GM20431 (cell line): ENCODE measurements at regions not wholly inside any gene's neighbourhood (a gene's known extent, or its start where the extent isn't known, plus 50 kb on each side); places are given as distances from the start of the nearest gene placed in this dataset.

Experiments
- in situ Hi-C: fragments of 300-500 bp; cut with MseI, MboI; formaldehyde crosslinking; loops from one replicate; pipeline ENCODE4 v1.15.0; 2020; ENCODE audit warnings: low sequenced_read_pairs; ENCODE audit not compliant: unreplicated experiment

DNA sequence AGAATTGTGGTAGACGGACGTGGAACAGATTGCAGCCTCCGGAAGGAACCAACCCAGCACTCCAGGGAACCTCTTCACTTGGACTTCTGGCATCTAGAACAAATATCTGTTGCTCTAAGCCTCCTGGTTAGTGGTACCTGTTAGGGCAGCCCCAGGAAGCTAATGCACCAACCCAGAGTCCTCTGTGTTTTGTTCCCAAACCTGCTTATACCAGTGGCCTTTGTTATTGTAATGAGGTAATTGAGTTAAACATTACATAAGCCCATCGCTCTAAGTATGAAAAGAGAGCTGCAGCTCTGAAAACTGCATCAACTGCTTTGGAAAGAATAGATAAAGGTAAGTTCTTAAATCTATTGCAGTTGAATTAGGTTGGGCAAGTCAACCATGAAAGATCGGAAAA, 516.7 kb downstream of the NPHP4 start:
- in situ Hi-C loops: no loop called here

DNA sequence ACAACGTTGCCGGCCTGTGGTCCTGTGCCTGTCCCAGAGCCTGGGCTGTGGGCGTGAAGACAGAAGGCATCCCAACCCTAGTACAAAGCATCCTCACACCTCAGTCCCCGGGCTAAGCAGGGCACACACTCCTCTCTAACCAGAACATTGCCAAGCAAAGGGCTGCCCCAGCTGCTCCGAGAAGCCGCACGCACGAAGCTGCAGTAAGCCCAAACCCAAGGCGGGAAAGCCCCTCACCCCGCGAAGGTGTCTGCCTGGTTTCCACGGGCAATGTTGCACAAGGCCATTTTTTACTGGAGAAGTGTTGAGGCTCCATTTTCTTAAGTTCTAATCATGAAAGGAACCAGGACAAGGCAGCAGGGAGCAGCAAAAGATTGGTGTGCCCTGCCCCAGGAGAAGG, 519.0 kb downstream of the NPHP4 start:
- in situ Hi-C loops: no loop called here

DNA sequence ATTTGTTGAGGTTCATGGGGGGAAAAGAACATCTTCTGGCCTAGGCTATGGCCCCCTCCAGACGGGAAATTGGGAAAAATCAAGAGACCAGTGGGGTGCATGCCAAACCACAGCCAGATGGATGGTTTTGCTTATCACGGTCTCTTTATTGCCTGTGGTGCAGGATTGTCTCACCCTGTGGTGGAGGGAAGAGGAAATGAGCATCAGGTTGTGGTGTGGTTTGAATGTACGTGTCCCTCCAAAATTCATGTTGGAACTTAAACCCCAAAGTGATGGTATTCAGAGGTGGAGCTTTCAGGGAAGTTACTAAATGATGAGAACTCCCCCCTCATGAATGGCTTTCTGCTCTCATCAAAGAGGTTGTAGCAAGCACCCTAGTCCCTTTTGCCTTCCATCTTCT, 525.7 kb downstream of the NPHP4 start:
- in situ Hi-C loops: no loop called here

GRCh38 chr1:5465281-5465711, 526.9 kb downstream of the NPHP4 start:
- in situ Hi-C loops: no loop called here

GRCh38 chr1:5464366-5464765, 527.9 kb downstream of the NPHP4 start:
- in situ Hi-C loops: no loop called here

DNA sequence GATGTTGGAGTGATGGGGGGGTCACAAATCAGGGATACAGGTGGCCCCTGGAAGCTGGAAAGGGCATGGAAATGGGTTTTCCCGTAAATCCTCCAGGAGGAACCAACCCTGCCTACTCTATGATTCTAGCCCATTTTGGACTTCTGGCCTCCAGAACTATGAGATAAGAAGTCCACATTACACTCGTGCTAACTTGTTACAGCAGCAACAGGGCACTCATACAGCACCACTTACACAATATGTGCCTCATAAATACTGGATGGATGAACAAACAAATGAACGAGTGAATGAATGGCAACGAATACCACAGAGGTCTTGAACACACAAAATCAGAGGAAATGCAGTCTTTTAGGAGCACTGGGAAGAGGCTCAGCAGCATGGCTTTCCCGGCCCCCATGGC, 531.3 kb downstream of the NPHP4 start:
- in situ Hi-C loops: no loop called here

GRCh38 chr1:5459839-5460610, 532.2 kb downstream of the NPHP4 start:
- in situ Hi-C loops: no loop called here

- in situ Hi-C loops: no loop called here
These were observed 534.0 kb downstream of the NPHP4 start for GRCh38 chr1:5458248-5458647.

DNA sequence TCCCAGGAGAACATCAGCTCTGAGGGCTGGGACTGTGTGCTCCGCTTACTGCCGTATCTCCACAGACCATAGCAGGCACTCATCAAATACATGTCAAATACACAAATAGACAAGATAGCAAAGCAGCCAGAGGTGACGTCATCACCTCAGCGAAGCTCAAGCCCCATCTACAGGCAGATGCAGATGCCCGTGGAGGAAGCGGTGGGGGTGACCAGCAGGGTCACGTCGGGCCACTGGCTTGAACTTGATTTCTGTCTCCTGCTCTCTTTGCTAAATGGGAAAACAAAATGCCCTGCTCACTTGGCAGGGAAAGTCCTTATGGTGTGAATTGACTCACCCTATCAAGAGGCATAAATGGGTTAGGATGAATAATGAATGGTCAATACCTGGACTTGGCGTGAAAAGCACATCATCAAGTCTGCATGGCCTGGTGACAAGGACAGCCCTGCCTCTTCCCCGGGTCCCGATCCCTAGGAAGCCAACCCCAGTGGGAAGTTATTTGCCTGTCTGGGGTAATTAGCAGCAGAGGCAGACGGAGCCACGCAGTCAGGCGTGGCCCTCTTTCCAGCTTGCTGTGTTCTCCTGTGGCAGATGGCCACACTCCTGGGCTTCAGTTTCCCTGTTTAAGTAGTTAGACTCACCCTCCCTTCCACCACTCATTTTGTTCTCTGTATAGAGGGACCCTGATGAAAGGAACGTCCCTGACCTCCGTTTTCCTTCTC, 536.0 kb downstream of the NPHP4 start:
- in situ Hi-C loops: no loop called here

DNA sequence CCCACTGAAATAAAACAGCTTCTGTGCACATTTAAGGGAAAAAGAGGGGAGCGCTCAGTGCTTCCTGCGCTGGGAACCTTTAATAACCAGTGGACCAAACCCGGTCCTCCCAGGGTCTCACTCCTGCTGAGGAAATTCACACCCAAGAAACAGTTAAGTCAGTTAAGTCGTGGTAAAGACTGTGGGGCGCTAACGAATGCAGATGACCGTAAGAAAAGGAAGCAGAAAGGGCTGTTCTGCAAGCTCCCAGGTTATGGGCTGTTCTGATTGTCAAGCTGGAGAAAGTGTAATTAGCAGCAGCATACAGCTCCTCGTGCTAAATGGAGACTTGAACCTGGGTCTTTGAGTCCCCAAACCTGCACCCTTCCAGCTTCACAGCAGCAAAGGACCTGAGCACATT, 536.6 kb downstream of the NPHP4 start:
- in situ Hi-C loops: no loop called here

- in situ Hi-C loops: no loop called here
These were observed 537.2 kb downstream of the NPHP4 start for GRCh38 chr1:5455056-5455455.

- in situ Hi-C loops: no loop called here
These were observed 538.9 kb downstream of the NPHP4 start for GRCh38 chr1:5453347-5453746.

- in situ Hi-C loops: no loop called here
These were observed 540.6 kb downstream of the NPHP4 start for GRCh38 chr1:5451671-5452070.

- in situ Hi-C loops: no loop called here
These were observed 543.7 kb downstream of the NPHP4 start for GRCh38 chr1:5448486-5448885.

DNA sequence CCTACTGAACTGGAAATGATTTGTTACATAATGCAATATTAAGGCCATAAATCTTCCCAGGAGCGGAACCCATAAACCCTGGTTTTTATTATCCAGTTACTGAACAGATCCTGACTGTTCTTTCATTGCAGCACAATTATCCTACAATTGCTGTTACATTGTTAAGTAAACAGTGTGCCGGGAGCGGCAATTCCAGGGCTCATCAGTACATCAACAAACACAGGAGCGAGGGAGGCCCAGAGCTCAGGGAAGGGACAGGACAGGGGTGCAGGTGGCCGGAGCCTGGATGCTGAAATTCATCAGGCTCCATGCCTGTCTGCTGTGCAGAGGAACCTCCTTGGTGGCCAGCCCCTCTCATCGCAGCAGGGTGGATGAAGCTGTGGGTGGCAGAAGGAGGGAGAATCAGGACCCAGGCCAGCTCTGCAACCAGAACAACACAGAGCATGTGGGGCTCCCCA, 544.7 kb downstream of the NPHP4 start:
- in situ Hi-C loops: no loop called here

DNA sequence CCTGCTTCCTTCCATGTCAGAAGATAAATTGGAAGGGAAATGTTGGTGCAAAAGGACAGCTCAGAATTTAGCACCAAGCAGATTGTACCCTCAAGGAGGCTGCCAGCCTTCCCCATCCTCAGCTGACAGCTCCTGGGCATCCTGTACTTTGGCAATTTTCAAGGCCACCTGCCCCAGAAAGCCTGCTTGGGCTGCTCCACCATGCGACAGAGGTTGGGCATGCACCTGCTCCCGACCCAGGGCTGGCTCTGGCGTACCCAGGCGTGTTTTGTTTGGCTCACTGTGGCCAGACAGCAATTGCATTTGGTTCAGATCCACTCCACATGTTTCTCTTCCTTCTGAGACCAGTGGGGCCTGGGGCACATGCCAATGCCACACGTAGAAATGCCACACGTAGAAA, 547.8 kb downstream of the NPHP4 start:
- in situ Hi-C loops: no loop called here

DNA sequence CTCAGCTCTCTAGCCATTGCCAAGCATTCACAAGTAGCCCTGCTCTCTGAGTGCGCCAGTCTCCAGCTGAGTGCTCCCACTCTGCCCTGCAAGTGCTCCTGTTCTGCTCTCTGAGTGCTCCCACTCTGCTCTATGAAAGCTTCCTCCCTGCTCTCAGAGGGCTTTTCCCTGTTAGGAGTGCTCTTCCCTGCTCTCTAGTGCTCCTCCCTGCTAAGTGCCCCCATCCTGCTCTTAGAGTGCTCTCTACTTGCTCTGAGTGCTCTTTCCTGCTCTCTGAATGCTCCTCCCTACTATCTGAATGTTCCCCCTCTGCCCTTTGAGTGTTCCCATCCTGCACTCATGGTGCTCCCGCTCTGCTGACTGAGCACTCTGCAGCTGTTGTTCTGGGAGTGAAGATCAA, 555.4 kb downstream of the NPHP4 start:
- in situ Hi-C loops: no loop called here

- in situ Hi-C loops: no loop called here
These were observed 556.8 kb downstream of the NPHP4 start for GRCh38 chr1:5435414-5435813.

- in situ Hi-C loops: no loop called here
These were observed 559.8 kb downstream of the NPHP4 start for GRCh38 chr1:5432436-5432835.

- in situ Hi-C loops: no loop called here
These were observed 561.1 kb downstream of the NPHP4 start for GRCh38 chr1:5430911-5431697.

GRCh38 chr1:5430136-5430535, 562.1 kb downstream of the NPHP4 start:
- in situ Hi-C loops: no loop called here
